ENCODE measurements at regions not wholly inside any gene's neighbourhood (a gene's known extent, or its start where the extent isn't known, plus 50 kb on each side); places are given as distances from the start of the nearest gene placed in this dataset.

GRCh38 chr1:192914696-192915095 is 105.9 kb downstream of the RGS2 start:
- ATAC-seq: no peak
- BruUV-seq (replicated peaks): no TSS peak
- TF ChIP-seq IRF9 (tag; IDR thresholded peaks at IDR 0.05) (no peak), FOXM1 (IDR thresholded peaks at IDR 0.05; ENCODE audit: low read depth) (no peak), FOXM1 (CRISPR knock-in tag; IDR thresholded peaks at IDR 0.05; ENCODE audit: low read depth) (no peak), ZNF140 (CRISPR knock-in tag; IDR thresholded peaks at IDR 0.05) (no peak), CTCF (IDR thresholded peaks at IDR 0.05 in 2 of 3, conservative IDR thresholded peaks at IDR 0.05 in 1 of 3; ENCODE audit: insufficient read depth in 2 of 3, low read depth in 1 of 3, low read length in 3 of 3) (no peak), CXXC5 (CRISPR knock-in tag; IDR thresholded peaks at IDR 0.05) (no peak), MTA2 (IDR thresholded peaks at IDR 0.05; ENCODE audit: low read depth) (no peak), ZNF609 (CRISPR knock-in tag; IDR thresholded peaks at IDR 0.05; ENCODE audit: borderline replicate concordance) (no peak), CHD1 (IDR thresholded peaks at IDR 0.05; ENCODE audit: low read length) (no peak)

More at GRCh38 chr1:192914696-192915095, 105.9 kb downstream of the RGS2 start:
- Histone ChIP-seq H3K4me3 (no peak overlapping the region), H3K79me2 (ENCODE audit: control insufficient read depth, insufficient read depth, low read length) (no peaks in the 10 kb centered on the region), H3K9me3 (replicated peaks; ENCODE audit: control insufficient read depth, insufficient read depth, low read depth, low read length) (no peaks in the 10 kb centered on the region), H3K4me2 (ENCODE audit: insufficient read depth, low read length) (no peak overlapping the region), H4K20me1 (replicated peaks; ENCODE audit: control insufficient read depth, insufficient read depth, low read length) (no peaks in the 10 kb centered on the region), H3K9me1 (ENCODE audit: control insufficient read depth, insufficient read depth, low read length) (no peaks in the 10 kb centered on the region), H3K27me3 (ENCODE audit: control insufficient read depth in 2 of 2, insufficient read depth in 2 of 2, low read length in 2 of 2) (peaks cover 0 to 8% of the 10 kb centered on the region in 2 experiments; a peak in 1 of 5 replicates), H2AFZ (ENCODE audit: low read depth, low read length) (no peak overlapping the region), H3K36me3 (ENCODE audit: control insufficient read depth, insufficient read depth, low read length) (no peaks in the 10 kb centered on the region), H3K27ac (ENCODE audit: extremely low read depth, low read depth, low read length) (no peak overlapping the region), H3K4me1 (replicated peaks in 1 of 2; ENCODE audit: control insufficient read depth in 2 of 2, insufficient read depth in 2 of 2, low read length in 2 of 2) (no peaks in the 10 kb centered on the region), H3K9ac (ENCODE audit: insufficient read depth in 1 of 2, low read depth in 2 of 2, low read length in 2 of 2) (no peak overlapping the region)
- WGBS (ENCODE audit: insufficient coverage, low coverage, missing lambda C conversion rate): 0% methylated on average over 2 of the region's 2 CpGs
- intact Hi-C loops (cut with micrococcal nuclease) (no loop called here), in situ Hi-C loops (cut with MboI) (no loop called here)
- ChIA-PET CTCF (ENCODE audit: low intra/inter-chr PET ratio) (no interaction called here), POLR2A (interaction anchor here (0.5 kb wide), 1 partner anchor 10 kb away, joined by 3 read pairs; no protein-coding TSS in a partner anchor)
- no peak for FAIRE-seq
- no peak for DNase-seq (ENCODE audit: extremely low read depth in 1 of 4, low spot score in 3 of 4)

All from K562 (cell line).